Lower lobe of right lung (tissue), 2 donors: ENCODE measurements at regions not wholly inside any gene's neighbourhood (a gene's known extent, or its start where the extent isn't known, plus 50 kb on each side); places are given as distances from the start of the nearest gene placed in this dataset.
"Not testable (repeated sequence)": the region's sequence is repeated elsewhere in the genome, so short reads cannot be mapped to it uniquely, and the experiment has no call there.

Source experiments
- ATAC-seq, 2 donors: fragments of 200-7000 bp; cut with Tn5 transposase; one replicate each; pipeline ENCODE4 v1.9.1; 2020 to 2022; ENCODE audit warnings: mild to moderate bottlenecking in 2 of 2, moderate library complexity in 2 of 2
- DNase-seq: peaks from one replicate; pipeline ENCODE4 v3.0.0-alpha.2; 2020
- H3K27ac ChIP-seq: fragments of 200-600 bp; one replicate; pipeline ENCODE4 v1.8.0; 2022
- H3K27me3 ChIP-seq: fragments of 200-600 bp; one replicate; pipeline ENCODE4 v1.8.0; 2022; ENCODE audit warnings: low read depth
- H3K36me3 ChIP-seq: fragments of 200-600 bp; one replicate; pipeline ENCODE4 v1.8.0; 2022; ENCODE audit warnings: mild to moderate bottlenecking
- H3K4me1 ChIP-seq: fragments of 200-600 bp; one replicate; pipeline ENCODE4 v1.8.0; 2022
- H3K4me3 ChIP-seq: fragments of 200-600 bp; one replicate; pipeline ENCODE4 v1.8.0; 2022; ENCODE audit warnings: mild to moderate bottlenecking
- H3K9me3 ChIP-seq: fragments of 200-600 bp; one replicate; pipeline ENCODE4 v1.8.0; 2022
- CTCF ChIP-seq: fragments of 200-600 bp; IDR thresholded peaks from one replicate; pipeline ENCODE4 v1.8.0; 2022; ENCODE audit warnings: antibody characterized with exemption, mild to moderate bottlenecking
- intact Hi-C: fragments of 100-400 bp; cut with DNase I; formaldehyde crosslinking; loops from one replicate; pipeline ENCODE4 v1.11.0; 2022
- donor health status: DM: no; HTN: yes; CAD: no; lungs with severe emphysema.

- H3K4me3 ChIP-seq = no peak overlapping the region
- no peak for DNase-seq
- H3K4me1 ChIP-seq = peaks cover 11% of the 10 kb centered on the region
- no peak for TF ChIP-seq CTCF
- intact Hi-C loops = no loop called here
- no peaks in the 10 kb centered on the region for H3K9me3 ChIP-seq
- H3K36me3 ChIP-seq = no peaks in the 10 kb centered on the region
- no peak overlapping the region for H3K27ac ChIP-seq
- no peak for ATAC-seq
- H3K27me3 ChIP-seq = no peaks in the 10 kb centered on the region
Observed at GRCh38 chr15:67928666-67929065, 88.8 kb upstream of the RNU6-1 start.

- H3K4me3 ChIP-seq = no peak overlapping the region
- intact Hi-C loops = no loop called here
- H3K4me1 ChIP-seq = peaks cover 11% of the 10 kb centered on the region
- ATAC-seq = no peak
- no peak for DNase-seq
- no peak for TF ChIP-seq CTCF
- no peaks in the 10 kb centered on the region for H3K36me3 ChIP-seq
- no peak overlapping the region for H3K27ac ChIP-seq
- no peaks in the 10 kb centered on the region for H3K9me3 ChIP-seq
- H3K27me3 ChIP-seq = no peaks in the 10 kb centered on the region
Observed at GRCh38 chr15:67930720-67931119, 90.9 kb upstream of the RNU6-1 start.

- ATAC-seq = peak in 1 of 2 donors; percentile 14
- no peak overlapping the region for H3K4me3 ChIP-seq
- no peak overlapping the region for H3K27ac ChIP-seq
- no peaks in the 10 kb centered on the region for H3K27me3 ChIP-seq
- H3K36me3 ChIP-seq = no peaks in the 10 kb centered on the region
- intact Hi-C loops = no loop called here
- H3K9me3 ChIP-seq = no peaks in the 10 kb centered on the region
- no peak for DNase-seq
- TF ChIP-seq CTCF = no peak
- peaks cover 11% of the 10 kb centered on the region for H3K4me1 ChIP-seq
Observed at GRCh38 chr15:67931861-67932260, 92.0 kb upstream of the RNU6-1 start.

- H3K4me3 ChIP-seq, H3K27ac ChIP-seq, DNase-seq, ATAC-seq, H3K36me3 ChIP-seq, H3K4me1 ChIP-seq, H3K27me3 ChIP-seq, intact Hi-C loops, H3K9me3 ChIP-seq: not testable (repeated sequence)
Observed at GRCh38 chr15:67934126-67934525, 94.3 kb upstream of the RNU6-1 start.

- intact Hi-C loops = no loop called here
- TF ChIP-seq CTCF = no peak
- DNase-seq (no peak), ATAC-seq (no peak)
- Histone ChIP-seq H3K27me3 (no peaks in the 10 kb centered on the region), H3K27ac (no peak overlapping the region), H3K4me1 (peaks cover 7% of the 10 kb centered on the region), H3K4me3 (no peak overlapping the region), H3K9me3 (no peaks in the 10 kb centered on the region), H3K36me3 (no peaks in the 10 kb centered on the region)
Observed at GRCh38 chr15:67935244-67935643, 95.4 kb upstream of the RNU6-1 start.

- H3K9me3 ChIP-seq = no peaks in the 10 kb centered on the region
- DNase-seq = no peak
- H3K4me3 ChIP-seq = no peak overlapping the region
- ATAC-seq = no peak
- H3K4me1 ChIP-seq = peaks cover 7% of the 10 kb centered on the region
- H3K27me3 ChIP-seq = no peaks in the 10 kb centered on the region
- intact Hi-C loops = no loop called here
- H3K36me3 ChIP-seq = no peaks in the 10 kb centered on the region
- H3K27ac ChIP-seq = no peak overlapping the region
- no peak for TF ChIP-seq CTCF
Observed at GRCh38 chr15:67936258-67936657, 96.4 kb upstream of the RNU6-1 start.
